MM.1S (cell line): ENCODE measurements at regions not wholly inside any gene's neighbourhood (a gene's known extent, or its start where the extent isn't known, plus 50 kb on each side); places are given as distances from the start of the nearest gene placed in this dataset.

ENCODE experiments used
- CTCF ChIP-seq: fragments of 300-600 bp; sonication (generic); IDR thresholded peaks from 2 replicates; pipeline ENCODE4 v1.5.1; 2016; ENCODE audit warnings: antibody characterized with exemption, low read length, mixed read lengths
- EZH2 ChIP-seq: fragments of 300-600 bp; sonication (generic); optimal IDR thresholded peaks from 2 replicates; pipeline ENCODE3; 2017; ENCODE audit warnings: low read depth, mild to moderate bottlenecking, antibody characterized with exemption, low read length, mixed read lengths

- TF ChIP-seq CTCF (no peak), EZH2 (no peak)
Measured at GRCh38 chr11:134504146-134504905, 92.3 kb upstream of the B3GAT1 start.
